SK-N-MC (cell line): ENCODE measurements at regions not wholly inside any gene's neighbourhood (a gene's known extent, or its start where the extent isn't known, plus 50 kb on each side); places are given as distances from the start of the nearest gene placed in this dataset.

Source experiments
- EZH2 ChIP-seq: fragments of 200-600 bp; sonication (generic); IDR thresholded peaks from one replicate; pipeline ENCODE4 v1.6.1; 2017; ENCODE audit warnings: antibody characterized with exemption
- FOXP2 ChIP-seq: optimal IDR thresholded peaks from 2 replicates; pipeline ENCODE3; 2011; ENCODE audit warnings: mild to moderate bottlenecking, moderate library complexity; ENCODE audit not compliant: insufficient read depth; ENCODE audit errors: extremely low read length, control extremely low read depth
- POLR2AphosphoS5 ChIP-seq: IDR thresholded peaks from 2 replicates; pipeline ENCODE4 v1.6.1; 2012; ENCODE audit warnings: mild to moderate bottlenecking, low read depth, low read length, borderline replicate concordance

GRCh38 chr18:33863912-33864311 is 285.9 kb downstream of the ASXL3 start:
- no peak for TF ChIP-seq EZH2
- no peak for TF ChIP-seq POLR2AphosphoS5
- TF ChIP-seq FOXP2 = no peak
